KMS-11 (cell line): ENCODE measurements at regions not wholly inside any gene's neighbourhood (a gene's known extent, or its start where the extent isn't known, plus 50 kb on each side); places are given as distances from the start of the nearest gene placed in this dataset.

Experiments
- H2AFZ ChIP-seq: fragments of 200-600 bp; sonication (generic); 2 replicates; pipeline ENCODE4 v1.6.1; 2016; ENCODE audit warnings: antibody characterized with exemption, mixed run types, low read depth
- H3K27ac ChIP-seq: fragments of 200-600 bp; sonication (generic); 2 replicates; pipeline ENCODE4 v1.6.1; 2016; ENCODE audit warnings: mild to moderate bottlenecking, mixed run types
- H3K27me3 ChIP-seq: fragments of 200-600 bp; sonication (generic); 2 replicates; pipeline ENCODE4 v1.6.1; 2017; ENCODE audit warnings: mild to moderate bottlenecking, low read depth, mixed run types, moderate library complexity; ENCODE audit not compliant: insufficient read depth
- H3K36me3 ChIP-seq: fragments of 200-600 bp; sonication (generic); 2 replicates; pipeline ENCODE4 v1.6.1; 2017; ENCODE audit warnings: mild to moderate bottlenecking, mixed run types; ENCODE audit not compliant: insufficient read depth
- H3K4me1 ChIP-seq: fragments of 200-600 bp; sonication (generic); 2 replicates; pipeline ENCODE4 v1.6.1; 2016; ENCODE audit warnings: mild to moderate bottlenecking, low read depth, mixed run types; ENCODE audit not compliant: poor library complexity, severe bottlenecking
- H3K4me2 ChIP-seq: fragments of 200-600 bp; sonication (generic); 2 replicates; pipeline ENCODE4 v1.7.0; 2016; ENCODE audit warnings: mild to moderate bottlenecking, mixed run types
- H3K4me3 ChIP-seq: fragments of 200-600 bp; sonication (generic); IDR thresholded peaks from 2 replicates; pipeline ENCODE4 v1.6.1; 2017; ENCODE audit warnings: low read depth, low read length, mixed read lengths; ENCODE audit not compliant: insufficient read depth
- H3K79me2 ChIP-seq: fragments of 200-600 bp; sonication (generic); 2 replicates; pipeline ENCODE4 v1.6.1; 2016; ENCODE audit warnings: low read depth, mixed run types; ENCODE audit not compliant: insufficient read depth
- H3K9ac ChIP-seq: fragments of 200-600 bp; sonication (generic); 2 replicates; pipeline ENCODE4 v1.6.1; 2016; ENCODE audit warnings: mild to moderate bottlenecking, mixed run types
- H4K20me1 ChIP-seq: fragments of 200-600 bp; sonication (generic); 2 replicates; pipeline ENCODE4 v1.6.1; 2016; ENCODE audit warnings: mild to moderate bottlenecking, mixed run types; ENCODE audit not compliant: insufficient read depth
- CTCF ChIP-seq: fragments of 200-600 bp; sonication (generic); conservative IDR thresholded peaks from 2 replicates; pipeline ENCODE4 v1.6.1; 2017; ENCODE audit warnings: low read depth, mild to moderate bottlenecking, antibody characterized with exemption, low read length, moderate library complexity, mixed read lengths

GRCh38 chr9:81371824-81372223 is 317.5 kb downstream of the TLE1 start:
- Histone ChIP-seq H2AFZ (no peak overlapping the region), H3K4me1 (peaks cover 7% of the 10 kb centered on the region), H3K36me3 (no peaks in the 10 kb centered on the region), H3K27me3 (no peaks in the 10 kb centered on the region), H3K27ac (no peak overlapping the region), H3K4me3 (no peak overlapping the region), H3K4me2 (no peak overlapping the region), H4K20me1 (no peaks in the 10 kb centered on the region), H3K79me2 (no peaks in the 10 kb centered on the region), H3K9ac (no peak overlapping the region)
- TF ChIP-seq CTCF, result no peak

- no peak for TF ChIP-seq CTCF
- Histone ChIP-seq H3K4me1 (peaks cover 7% of the 10 kb centered on the region), H3K36me3 (no peaks in the 10 kb centered on the region), H3K9ac (no peak overlapping the region), H3K27ac (no peak overlapping the region), H3K27me3 (no peaks in the 10 kb centered on the region), H3K79me2 (no peaks in the 10 kb centered on the region), H3K4me2 (no peak overlapping the region), H4K20me1 (no peaks in the 10 kb centered on the region), H2AFZ (no peak overlapping the region), H3K4me3 (no peak overlapping the region)
Observed at GRCh38 chr9:81370650-81371049, 318.7 kb downstream of the TLE1 start.

- Histone ChIP-seq H3K4me2 (no peak overlapping the region), H3K27ac (no peak overlapping the region), H3K27me3 (no peaks in the 10 kb centered on the region), H3K36me3 (no peaks in the 10 kb centered on the region), H4K20me1 (no peaks in the 10 kb centered on the region), H2AFZ (no peak overlapping the region), H3K4me1 (peaks cover 7% of the 10 kb centered on the region), H3K9ac (no peak overlapping the region), H3K79me2 (no peaks in the 10 kb centered on the region), H3K4me3 (no peak overlapping the region)
- no peak for TF ChIP-seq CTCF
Observed at GRCh38 chr9:81370096-81370495, 319.3 kb downstream of the TLE1 start.

- no peak overlapping the region for H3K27ac ChIP-seq
- H3K27me3 ChIP-seq, result no peaks in the 10 kb centered on the region
- H3K4me3 ChIP-seq, result no peak overlapping the region
- H3K4me2 ChIP-seq, result no peak overlapping the region
- H2AFZ ChIP-seq, result no peak overlapping the region
- no peak for TF ChIP-seq CTCF
- H4K20me1 ChIP-seq, result no peaks in the 10 kb centered on the region
- no peak overlapping the region for H3K9ac ChIP-seq
- no peaks in the 10 kb centered on the region for H3K79me2 ChIP-seq
- H3K36me3 ChIP-seq, result no peaks in the 10 kb centered on the region
- H3K4me1 ChIP-seq, result no peaks in the 10 kb centered on the region
Observed at GRCh38 chr9:81369121-81369520, 320.2 kb downstream of the TLE1 start.
